HFFc6 (cell line): ENCODE measurements at regions not wholly inside any gene's neighbourhood (a gene's known extent, or its start where the extent isn't known, plus 50 kb on each side); places are given as distances from the start of the nearest gene placed in this dataset.

Experiments
- DNase-seq: peaks from one replicate; pipeline ENCODE4 v3.0.0-alpha.2; 2018
- H3K27ac Mint-ChIP-seq: 2 replicates; pipeline ENCODE4 v1.8.0; 2020; ENCODE audit warnings: mild to moderate bottlenecking, mixed read lengths
- H3K27me3 Mint-ChIP-seq: 2 replicates; pipeline ENCODE4 v1.8.0; 2021; ENCODE audit warnings: mild to moderate bottlenecking, moderate library complexity, mixed read lengths; ENCODE audit not compliant: insufficient read depth
- H3K36me3 Mint-ChIP-seq: 2 replicates; pipeline ENCODE4 v1.8.0; 2021; ENCODE audit warnings: low read depth, mixed read lengths
- H3K4me1 Mint-ChIP-seq: 2 replicates; pipeline ENCODE4 v1.8.0; 2020; ENCODE audit warnings: low read depth, mixed read lengths
- H3K4me3 Mint-ChIP-seq: 2 replicates; pipeline ENCODE4 v1.8.0; 2020; ENCODE audit warnings: mild to moderate bottlenecking, moderate library complexity, mixed read lengths
- H3K9me3 Mint-ChIP-seq: 2 replicates; pipeline ENCODE4 v1.8.0; 2020; ENCODE audit warnings: mild to moderate bottlenecking, mixed read lengths
- CTCF ChIP-seq: fragments of 200-600 bp; sonication (generic); IDR thresholded peaks from 2 replicates; pipeline ENCODE4 v1.5.0; 2021; ENCODE audit warnings: antibody characterized with exemption, mild to moderate bottlenecking

- H3K4me1 Mint-ChIP-seq: peaks cover 36% of the 10 kb centered on the region
- no peak overlapping the region for H3K27ac Mint-ChIP-seq
- DNase-seq: no peak
- no peaks in the 10 kb centered on the region; the same call in none of the 2 replicates for H3K27me3 Mint-ChIP-seq
- no peak overlapping the region for H3K4me3 Mint-ChIP-seq
- no peaks in the 10 kb centered on the region for H3K9me3 Mint-ChIP-seq
- H3K36me3 Mint-ChIP-seq: no peaks in the 10 kb centered on the region
- TF ChIP-seq CTCF: no peak
These were observed 179.5 kb downstream of the SOX4 start for GRCh38 chr6:21772884-21773575.

DNA sequence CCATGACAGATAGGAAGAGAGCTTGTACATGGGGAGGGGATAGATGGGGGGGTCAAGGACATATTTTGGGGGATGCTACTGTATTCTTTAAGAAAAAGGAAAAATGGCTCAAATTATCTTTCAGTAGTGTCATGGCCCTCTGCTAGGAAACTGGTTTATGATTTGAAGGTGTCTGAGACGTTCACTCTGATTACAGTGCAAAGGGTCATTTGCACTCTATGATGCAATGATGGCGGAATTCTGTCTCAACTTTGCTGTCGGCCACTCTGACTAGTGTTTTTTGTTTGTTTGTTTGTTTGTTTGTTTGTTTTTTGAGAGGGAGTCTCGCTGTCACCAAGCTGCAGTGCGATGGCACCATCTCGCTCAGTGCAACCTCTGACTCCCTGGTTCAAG is 180.0 kb downstream of the SOX4 start:
- TF ChIP-seq CTCF: no peak
- no peaks in the 10 kb centered on the region for H3K9me3 Mint-ChIP-seq
- no peaks in the 10 kb centered on the region; the same call in none of the 2 replicates for H3K27me3 Mint-ChIP-seq
- no peak overlapping the region for H3K27ac Mint-ChIP-seq
- H3K4me1 Mint-ChIP-seq: peaks cover 30% of the 10 kb centered on the region
- H3K4me3 Mint-ChIP-seq: no peak overlapping the region
- no peaks in the 10 kb centered on the region for H3K36me3 Mint-ChIP-seq
- DNase-seq: no peak

DNA sequence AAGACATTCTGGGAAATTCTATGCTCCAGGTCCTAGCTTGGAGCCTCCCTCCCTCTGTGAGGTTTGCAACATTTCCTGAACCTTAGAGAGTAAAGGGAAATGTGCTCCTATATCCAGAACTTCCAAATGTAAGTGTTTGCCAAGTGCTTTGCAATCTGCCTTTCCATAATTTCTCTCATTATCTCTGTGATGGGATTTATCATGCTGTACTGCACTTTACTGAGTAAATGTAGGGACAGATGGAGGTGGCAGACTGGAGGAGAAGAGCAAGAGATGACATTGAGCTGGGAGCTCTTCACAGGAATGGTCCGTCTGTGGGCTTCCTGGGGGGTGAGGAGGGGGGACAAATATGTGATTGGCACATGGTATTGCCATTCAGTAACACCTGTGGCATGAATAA is 184.3 kb downstream of the SOX4 start:
- Mint-ChIP-seq H3K27me3 (no peaks in the 10 kb centered on the region; the same call in none of the 2 replicates), H3K4me3 (no peak overlapping the region), H3K9me3 (no peaks in the 10 kb centered on the region), H3K4me1 (no peaks in the 10 kb centered on the region), H3K27ac (no peak overlapping the region), H3K36me3 (no peaks in the 10 kb centered on the region)
- no peak for DNase-seq
- no peak for TF ChIP-seq CTCF

GRCh38 chr6:21780141-21780540 is 186.6 kb downstream of the SOX4 start:
- H3K4me3 Mint-ChIP-seq: no peak overlapping the region

DNA sequence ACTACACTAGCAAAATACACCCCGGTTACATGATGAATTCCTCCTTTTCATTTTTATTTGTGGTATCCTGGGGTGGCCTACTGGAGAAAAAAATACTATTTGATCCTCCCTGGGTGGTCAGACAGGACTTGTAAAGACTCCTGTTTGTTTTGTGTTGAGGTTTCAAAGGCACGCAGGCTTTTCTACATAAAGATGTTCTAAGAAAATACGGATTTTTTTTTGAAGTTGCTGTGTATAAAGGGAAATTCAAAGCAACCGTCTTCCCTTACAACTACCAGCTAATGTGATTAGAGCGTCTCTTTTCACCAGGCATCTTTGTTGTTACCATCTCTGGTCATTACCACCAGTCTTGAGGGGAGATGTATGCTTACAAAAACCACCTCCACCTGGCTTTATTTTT is 187.1 kb downstream of the SOX4 start:
- no peaks in the 10 kb centered on the region for H3K4me1 Mint-ChIP-seq
- DNase-seq: no peak
- no peak overlapping the region for H3K27ac Mint-ChIP-seq
- H3K4me3 Mint-ChIP-seq: no peak overlapping the region
- H3K27me3 Mint-ChIP-seq: no peaks in the 10 kb centered on the region; the same call in none of the 2 replicates
- TF ChIP-seq CTCF: no peak
- no peaks in the 10 kb centered on the region for H3K9me3 Mint-ChIP-seq
- H3K36me3 Mint-ChIP-seq: no peaks in the 10 kb centered on the region

More at GRCh38 chr6:21780141-21780540, 186.6 kb downstream of the SOX4 start:
- no peak for DNase-seq
- TF ChIP-seq CTCF: no peak
- Mint-ChIP-seq H3K36me3 (no peaks in the 10 kb centered on the region), H3K9me3 (no peaks in the 10 kb centered on the region), H3K27ac (no peak overlapping the region), H3K27me3 (no peaks in the 10 kb centered on the region; the same call in none of the 2 replicates), H3K4me1 (no peaks in the 10 kb centered on the region)
